CD14-positive monocyte (primary cell): ENCODE measurements at regions not wholly inside any gene's neighbourhood (a gene's known extent, or its start where the extent isn't known, plus 50 kb on each side); places are given as distances from the start of the nearest gene placed in this dataset.

Experiments
- DNase-seq, 3 donors: peaks; one replicate each; pipeline ENCODE4 v3.0.0-alpha.2; 2011 to 2022
- H2AFZ ChIP-seq: 2 replicates; pipeline ENCODE4 v1.6.0; 2012; ENCODE audit warnings: mild to moderate bottlenecking, low read depth, low read length, inconsistent platforms; ENCODE audit not compliant: insufficient read depth, poor library complexity, severe bottlenecking
- H3K27ac ChIP-seq, 2 donors: 1 replicate in 1 of 2; 2 replicates in 1 of 2; pipeline ENCODE4 v1.5.1; 2012 to 2013; ENCODE audit warnings: low read length in 2 of 2, control low read depth in 1 of 2, inconsistent platforms in 1 of 2, low read depth in 1 of 2, mild to moderate bottlenecking in 1 of 2
- H3K27me3 ChIP-seq, 2 donors: one replicate each; pipeline versions ENCODE4 v1.6.0 to v1.6.1; 2011 to 2013; ENCODE audit warnings: low read length in 2 of 2; ENCODE audit not compliant: control insufficient read depth in 2 of 2, insufficient read depth in 2 of 2
- H3K36me3 ChIP-seq, 2 donors: replicated peaks in 1 of 2; 1 replicate in 1 of 2; 2 replicates in 1 of 2; pipeline versions ENCODE4 v1.5.1 to v1.6.1; 2012 to 2013; ENCODE audit warnings: low read length in 2 of 2, control low read depth in 1 of 2, inconsistent platforms in 1 of 2, mild to moderate bottlenecking in 1 of 2; ENCODE audit not compliant: insufficient read depth in 2 of 2, control insufficient read depth in 1 of 2
- H3K4me1 ChIP-seq, 2 donors: 1 replicate in 1 of 2; 2 replicates in 1 of 2; pipeline versions ENCODE4 v1.5.1 to v1.6.1; 2012 to 2013; ENCODE audit warnings: low read length in 2 of 2, control low read depth in 1 of 2, inconsistent platforms in 1 of 2, mild to moderate bottlenecking in 1 of 2, moderate library complexity in 1 of 2; ENCODE audit not compliant: insufficient read depth in 2 of 2, control insufficient read depth in 1 of 2
- H3K4me2 ChIP-seq: replicated peaks from 2 replicates; pipeline ENCODE3; 2012; ENCODE audit warnings: low read length, moderate library complexity, mild to moderate bottlenecking; ENCODE audit not compliant: poor library complexity, severe bottlenecking; ENCODE audit errors: extremely low read depth
- H3K4me3 ChIP-seq, 3 experiments: fragments of 200-600 bp in 1 of 3; sonication (generic) in 1 of 3; replicated peaks in 1 of 3; 1 replicate in 2 of 3; 2 replicates in 1 of 3; pipeline ENCODE4 v1.5.1; 2011 to 2013; ENCODE audit warnings: low read length in 3 of 3, mild to moderate bottlenecking in 3 of 3, control low read depth in 2 of 3, low read depth in 2 of 3, inconsistent platforms in 1 of 3, moderate library complexity in 1 of 3
- H3K79me2 ChIP-seq: 2 replicates; pipeline ENCODE4 v1.6.0; 2012; ENCODE audit warnings: mild to moderate bottlenecking, control low read depth, inconsistent platforms, low read length, moderate library complexity; ENCODE audit not compliant: insufficient read depth
- H3K9ac ChIP-seq: 2 replicates; pipeline ENCODE4 v1.6.0; 2017; ENCODE audit warnings: low read length, mild to moderate bottlenecking; ENCODE audit not compliant: insufficient read depth, poor library complexity, severe bottlenecking
- H3K9me3 ChIP-seq, 2 donors: replicated peaks in 1 of 2; 1 replicate in 1 of 2; 2 replicates in 1 of 2; pipeline versions ENCODE4 v1.5.1 to v1.6.1; 2012 to 2013; ENCODE audit warnings: low read length in 2 of 2, control low read depth in 1 of 2; ENCODE audit not compliant: control insufficient read depth in 1 of 2, insufficient read depth in 1 of 2
- H4K20me1 ChIP-seq: 2 replicates; pipeline ENCODE4 v1.6.0; 2012; ENCODE audit warnings: mild to moderate bottlenecking, low read length, control low read depth, moderate library complexity; ENCODE audit not compliant: insufficient read depth
- H3K27ac Mint-ChIP-seq, 7 donors: one replicate each; pipeline ENCODE4 v1.8.0; 2020; ENCODE audit warnings: mild to moderate bottlenecking in 7 of 7, mixed read lengths in 7 of 7, moderate library complexity in 6 of 7, inconsistent platforms in 2 of 7
- H3K27me3 Mint-ChIP-seq, 3 donors: one replicate each; pipeline ENCODE4 v1.8.0; 2021 to 2022; ENCODE audit warnings: low read depth in 3 of 3, mild to moderate bottlenecking in 3 of 3, mixed read lengths in 3 of 3, moderate library complexity in 3 of 3, inconsistent platforms in 1 of 3
- H3K36me3 Mint-ChIP-seq, 2 donors: one replicate each; pipeline ENCODE4 v1.8.0; 2020; ENCODE audit warnings: mixed read lengths in 2 of 2, inconsistent platforms in 1 of 2, mild to moderate bottlenecking in 1 of 2
- H3K4me1 Mint-ChIP-seq: one replicate; pipeline ENCODE4 v1.8.0; 2020; ENCODE audit warnings: mild to moderate bottlenecking, mixed read lengths
- H3K4me3 Mint-ChIP-seq, 2 donors: one replicate each; pipeline ENCODE4 v1.8.0; 2020; ENCODE audit warnings: mild to moderate bottlenecking in 2 of 2, mixed read lengths in 2 of 2, moderate library complexity in 1 of 2
- H3K9me3 Mint-ChIP-seq, 7 donors: one replicate each; pipeline ENCODE4 v1.8.0; 2020 to 2022; ENCODE audit warnings: mixed read lengths in 7 of 7, mild to moderate bottlenecking in 6 of 7, moderate library complexity in 6 of 7, inconsistent platforms in 2 of 7
- WGBS: methylation state at CpG from one replicate; pipeline ENCODE4 v1.1.5; 2013; ENCODE audit warnings: missing lambda C conversion rate; ENCODE audit not compliant: insufficient coverage; 5-methylcytosine and 5-hydroxymethylcytosine counted together
- intact Hi-C, 2 donors: fragments of 100-400 bp; cut with micrococcal nuclease; formaldehyde crosslinking; loops; one replicate each; pipeline versions ENCODE4 v1.15.0 to v1.15.1; 2023
- TF ChIP-seq, protein P1 (sequence below): fragments of 200-600 bp; IDR thresholded peaks from one replicate; pipeline ENCODE4 v1.8.0; 2022; ENCODE audit warnings: antibody characterized with exemption, mild to moderate bottlenecking

GRCh38 chr16:52758473-52758855 is 211.5 kb upstream of the TOX3 start:
- WGBS: 93% methylated on average over 2 of the region's 5 CpGs
- H3K4me2 ChIP-seq: no peak overlapping the region
- Mint-ChIP-seq H3K27ac (no peak overlapping the region), H3K9me3 (peaks cover 0 to 4% (median 0%) of the 10 kb centered on the region in 7 donors), H3K36me3 (no peaks in the 10 kb centered on the region), H3K4me1 (peaks cover 9% of the 10 kb centered on the region), H3K27me3 (peaks cover 0 to 2% (median 0%) of the 10 kb centered on the region in 3 donors), H3K4me3 (no peak overlapping the region)
- no peaks in the 10 kb centered on the region for H3K9me3 ChIP-seq
- H3K4me1 ChIP-seq: peaks cover 15 to 21% of the 10 kb centered on the region in 2 donors
- no peak overlapping the region for H2AFZ ChIP-seq
- no peaks in the 10 kb centered on the region for H4K20me1 ChIP-seq
- intact Hi-C loops: no loop called here
- H3K4me3 ChIP-seq: no peak overlapping the region
- TF ChIP-seq, protein P1, sequence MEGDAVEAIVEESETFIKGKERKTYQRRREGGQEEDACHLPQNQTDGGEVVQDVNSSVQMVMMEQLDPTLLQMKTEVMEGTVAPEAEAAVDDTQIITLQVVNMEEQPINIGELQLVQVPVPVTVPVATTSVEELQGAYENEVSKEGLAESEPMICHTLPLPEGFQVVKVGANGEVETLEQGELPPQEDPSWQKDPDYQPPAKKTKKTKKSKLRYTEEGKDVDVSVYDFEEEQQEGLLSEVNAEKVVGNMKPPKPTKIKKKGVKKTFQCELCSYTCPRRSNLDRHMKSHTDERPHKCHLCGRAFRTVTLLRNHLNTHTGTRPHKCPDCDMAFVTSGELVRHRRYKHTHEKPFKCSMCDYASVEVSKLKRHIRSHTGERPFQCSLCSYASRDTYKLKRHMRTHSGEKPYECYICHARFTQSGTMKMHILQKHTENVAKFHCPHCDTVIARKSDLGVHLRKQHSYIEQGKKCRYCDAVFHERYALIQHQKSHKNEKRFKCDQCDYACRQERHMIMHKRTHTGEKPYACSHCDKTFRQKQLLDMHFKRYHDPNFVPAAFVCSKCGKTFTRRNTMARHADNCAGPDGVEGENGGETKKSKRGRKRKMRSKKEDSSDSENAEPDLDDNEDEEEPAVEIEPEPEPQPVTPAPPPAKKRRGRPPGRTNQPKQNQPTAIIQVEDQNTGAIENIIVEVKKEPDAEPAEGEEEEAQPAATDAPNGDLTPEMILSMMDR: no peak
- H3K27me3 ChIP-seq: no peaks in the 10 kb centered on the region
- no peaks in the 10 kb centered on the region for H3K36me3 ChIP-seq
- no peak for DNase-seq
- no peaks in the 10 kb centered on the region for H3K79me2 ChIP-seq
- H3K9ac ChIP-seq: no peak overlapping the region
- H3K27ac ChIP-seq: no peak overlapping the region

DNA sequence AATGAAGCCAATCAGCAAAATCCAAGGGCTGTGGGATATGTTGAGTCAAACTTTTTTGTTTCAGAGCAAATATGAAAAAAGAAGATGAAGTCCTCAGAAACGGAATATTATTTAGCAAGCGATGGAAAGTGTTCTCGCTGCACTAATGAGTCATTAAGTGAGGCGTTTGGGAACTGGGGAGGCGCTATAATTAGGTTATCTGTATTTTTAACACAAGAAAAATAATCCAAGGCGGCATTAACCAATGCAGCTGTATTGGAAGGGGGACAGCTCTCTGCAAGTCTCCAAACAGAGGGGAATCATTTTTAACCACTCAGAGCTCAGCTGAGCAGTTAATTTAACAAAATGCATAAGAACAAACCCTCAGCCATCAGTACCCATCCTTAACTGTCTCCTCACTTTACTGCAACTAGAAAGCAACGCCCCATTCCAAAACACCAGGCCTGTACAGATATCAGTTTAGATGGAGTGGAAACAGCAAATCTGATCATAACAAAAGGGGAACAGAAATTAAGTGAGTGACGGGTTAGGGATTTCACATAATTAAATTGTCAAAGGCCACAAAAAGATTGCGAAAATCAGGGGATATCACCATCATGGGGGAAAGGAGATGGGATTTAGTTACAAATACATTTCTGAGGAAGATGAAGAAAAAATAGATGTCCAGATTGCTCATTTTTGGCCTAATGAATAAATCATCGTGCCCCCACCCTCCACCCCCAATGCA is 211.0 kb upstream of the TOX3 start:
- WGBS: 61% methylated on average over 3 of the region's 10 CpGs
- Histone ChIP-seq H4K20me1 (no peaks in the 10 kb centered on the region), H3K4me2 (no peak overlapping the region), H3K9me3 (no peaks in the 10 kb centered on the region), H3K27ac (no peak overlapping the region), H3K36me3 (no peaks in the 10 kb centered on the region), H2AFZ (no peak overlapping the region), H3K4me1 (peaks cover 15 to 21% of the 10 kb centered on the region in 2 donors), H3K4me3 (no peak overlapping the region), H3K27me3 (no peaks in the 10 kb centered on the region), H3K79me2 (no peaks in the 10 kb centered on the region), H3K9ac (no peak overlapping the region)
- peaks cover 0 to 2% (median 0%) of the 10 kb centered on the region in 3 donors for H3K27me3 Mint-ChIP-seq
- H3K36me3 Mint-ChIP-seq: no peaks in the 10 kb centered on the region
- intact Hi-C loops: no loop called here
- TF ChIP-seq, protein P1: no peak
- peaks cover 9% of the 10 kb centered on the region for H3K4me1 Mint-ChIP-seq
- no peak overlapping the region for H3K4me3 Mint-ChIP-seq
- H3K9me3 Mint-ChIP-seq: peaks cover 0 to 4% (median 0%) of the 10 kb centered on the region in 7 donors
- DNase-seq: peak in 1 of 3 donors; percentile 35
- H3K27ac Mint-ChIP-seq: no peak overlapping the region
